HEK293T (cell line): ENCODE measurements at regions not wholly inside any gene's neighbourhood (a gene's known extent, or its start where the extent isn't known, plus 50 kb on each side); places are given as distances from the start of the nearest gene placed in this dataset.
"Not testable (repeated sequence)": the region's sequence is repeated elsewhere in the genome, so short reads cannot be mapped to it uniquely, and the experiment has no call there.

Source experiments
- CTCF ChIA-PET: fragments of 350-600 bp; formaldehyde crosslinking; extraction: SDS; loops from one replicate; lab custom pipeline; 2021; ENCODE audit warnings: antibody characterized with exemption, inconsistent platforms; lab: Yijun Ruan, JAX
- POLR2A ChIA-PET: fragments of 350-600 bp; formaldehyde crosslinking; extraction: SDS; loops from one replicate; lab custom pipeline; 2020; ENCODE audit warnings: antibody characterized with exemption, inconsistent platforms; lab: Yijun Ruan, JAX
- DNase-seq: peaks from one replicate; pipeline ENCODE4 v3.0.0; 2012; ENCODE audit warnings: mixed read lengths; ENCODE audit errors: extremely low spot score
- ARNT ChIP-seq: fragments of 450-650 bp; IDR thresholded peaks from 2 replicates; pipeline ENCODE4 v1.6.1; 2017; ENCODE audit warnings: mild to moderate bottlenecking
- BHLHE40 ChIP-seq: fragments of 450-650 bp; IDR thresholded peaks from 2 replicates; pipeline ENCODE4 v1.6.1; 2016; ENCODE audit warnings: mild to moderate bottlenecking, moderate library complexity, borderline replicate concordance
- CTBP1 ChIP-seq: fragments of 450-650 bp; IDR thresholded peaks from 2 replicates; pipeline ENCODE4 v1.6.1; 2016; ENCODE audit warnings: borderline replicate concordance
- ELF4 ChIP-seq: fragments of 450-650 bp; IDR thresholded peaks from 2 replicates; pipeline ENCODE4 v1.6.1; 2017; ENCODE audit warnings: antibody characterized with exemption
- FOXA1 ChIP-seq: fragments of 450-650 bp; IDR thresholded peaks from 2 replicates; pipeline ENCODE4 v1.6.1; 2016; ENCODE audit warnings: mild to moderate bottlenecking
- FOXK2 ChIP-seq: fragments of 450-650 bp; IDR thresholded peaks from 2 replicates; pipeline ENCODE4 v1.6.1; 2016; ENCODE audit warnings: mild to moderate bottlenecking
- FOXM1 ChIP-seq: fragments of 450-650 bp; IDR thresholded peaks from 2 replicates; pipeline ENCODE4 v1.6.1; 2017; ENCODE audit warnings: mild to moderate bottlenecking, borderline replicate concordance
- HDGF ChIP-seq: fragments of 450-650 bp; IDR thresholded peaks from 2 replicates; pipeline ENCODE4 v1.6.1; 2017; ENCODE audit warnings: antibody characterized with exemption, borderline replicate concordance
- L3MBTL2 ChIP-seq: fragments of 450-650 bp; conservative IDR thresholded peaks from 2 replicates; pipeline ENCODE4 v1.6.1; 2016; ENCODE audit warnings: mild to moderate bottlenecking
- LEF1 ChIP-seq: fragments of 450-650 bp; IDR thresholded peaks from 2 replicates; pipeline ENCODE4 v1.6.1; 2017; ENCODE audit warnings: mild to moderate bottlenecking, borderline replicate concordance
- NFRKB ChIP-seq: fragments of 450-650 bp; IDR thresholded peaks from 2 replicates; pipeline ENCODE4 v1.6.1; 2016; ENCODE audit warnings: mild to moderate bottlenecking, moderate library complexity
- PKNOX1 ChIP-seq: fragments of 450-650 bp; IDR thresholded peaks from 2 replicates; pipeline ENCODE4 v1.6.1; 2016
- SP1 ChIP-seq: fragments of 450-650 bp; IDR thresholded peaks from 2 replicates; pipeline ENCODE4 v1.6.1; 2017
- SUZ12 ChIP-seq: fragments of 450-650 bp; IDR thresholded peaks from 2 replicates; pipeline ENCODE4 v1.6.1; 2016; ENCODE audit warnings: mild to moderate bottlenecking
- TARDBP ChIP-seq: fragments of 450-650 bp; IDR thresholded peaks from 2 replicates; pipeline ENCODE4 v1.6.1; 2016
- ZNF384 ChIP-seq: fragments of 450-650 bp; IDR thresholded peaks from 2 replicates; pipeline ENCODE4 v1.6.1; 2016

- TF ChIP-seq CTBP1 (no peak), LEF1 (no peak), ELF4 (no peak), L3MBTL2 (no peak), TARDBP (no peak), ZNF384 (no peak)
- DNase-seq = no peak
- ChIA-PET CTCF (no interaction called here), POLR2A (no interaction called here)
These were observed 448.9 kb upstream of the MEIS1 start for GRCh38 chr2:65985986-65986385.

GRCh38 chr2:65980531-65980930 lies 454.4 kb upstream of the MEIS1 start:
- POLR2A ChIA-PET = no interaction called here
- CTCF ChIA-PET = no interaction called here

GRCh38 chr2:65979446-65979845 lies 455.5 kb upstream of the MEIS1 start:
- no peak for DNase-seq
- TF ChIP-seq SP1 (no peak), LEF1 (no peak), ZNF384 (no peak)
- ChIA-PET CTCF (no interaction called here), POLR2A (no interaction called here)

More at GRCh38 chr2:65980531-65980930, 454.4 kb upstream of the MEIS1 start:
- TF ChIP-seq ELF4 = no peak
- TF ChIP-seq SUZ12 = no peak
- TF ChIP-seq FOXA1 = no peak
- no peak for TF ChIP-seq ARNT
- TF ChIP-seq L3MBTL2 = no peak
- no peak for TF ChIP-seq HDGF
- no peak for TF ChIP-seq TARDBP
- no peak for DNase-seq

GRCh38 chr2:65974067-65974723 lies 460.7 kb upstream of the MEIS1 start:
- TF ChIP-seq BHLHE40 (no peak), PKNOX1 (no peak), LEF1 (no peak), FOXK2 (no peak), ELF4 (no peak), ARNT (no peak), CTBP1 (no peak)
- ChIA-PET POLR2A (no interaction called here), CTCF (no interaction called here)
- DNase-seq = peak; percentile 13

- ChIA-PET CTCF (no interaction called here), POLR2A (no interaction called here)
- TF ChIP-seq NFRKB (no peak), ZNF384 (no peak), ELF4 (no peak), L3MBTL2 (no peak), PKNOX1 (no peak), ARNT (no peak), HDGF (no peak), BHLHE40 (no peak), FOXK2 (no peak), SP1 (no peak), FOXA1 (no peak), LEF1 (no peak)
- DNase-seq = no peak
These were observed 465.8 kb upstream of the MEIS1 start for GRCh38 chr2:65969161-65969560.

- POLR2A ChIA-PET, DNase-seq, CTCF ChIA-PET: not testable (repeated sequence)
These were observed 471.6 kb upstream of the MEIS1 start for GRCh38 chr2:65963303-65963702.

GRCh38 chr2:65960953-65961352 lies 474.0 kb upstream of the MEIS1 start:
- TF ChIP-seq NFRKB (no peak), LEF1 (no peak), FOXK2 (no peak), SP1 (no peak), ZNF384 (no peak), FOXM1 (no peak), HDGF (no peak), TARDBP (no peak), ARNT (no peak), PKNOX1 (no peak), CTBP1 (no peak), ELF4 (no peak), SUZ12 (no peak), L3MBTL2 (no peak), FOXA1 (no peak), BHLHE40 (no peak)
- CTCF ChIA-PET = no interaction called here
- DNase-seq = no peak

More at GRCh38 chr2:65960953-65961352, 474.0 kb upstream of the MEIS1 start:
- POLR2A ChIA-PET = no interaction called here
